H4 (cell line): ENCODE measurements at regions not wholly inside any gene's neighbourhood (a gene's known extent, or its start where the extent isn't known, plus 50 kb on each side); places are given as distances from the start of the nearest gene placed in this dataset.

Source experiments
- DNase-seq: peaks from one replicate; pipeline ENCODE4 v3.0.0-alpha.2; 2015; ENCODE audit warnings: low spot score

DNA sequence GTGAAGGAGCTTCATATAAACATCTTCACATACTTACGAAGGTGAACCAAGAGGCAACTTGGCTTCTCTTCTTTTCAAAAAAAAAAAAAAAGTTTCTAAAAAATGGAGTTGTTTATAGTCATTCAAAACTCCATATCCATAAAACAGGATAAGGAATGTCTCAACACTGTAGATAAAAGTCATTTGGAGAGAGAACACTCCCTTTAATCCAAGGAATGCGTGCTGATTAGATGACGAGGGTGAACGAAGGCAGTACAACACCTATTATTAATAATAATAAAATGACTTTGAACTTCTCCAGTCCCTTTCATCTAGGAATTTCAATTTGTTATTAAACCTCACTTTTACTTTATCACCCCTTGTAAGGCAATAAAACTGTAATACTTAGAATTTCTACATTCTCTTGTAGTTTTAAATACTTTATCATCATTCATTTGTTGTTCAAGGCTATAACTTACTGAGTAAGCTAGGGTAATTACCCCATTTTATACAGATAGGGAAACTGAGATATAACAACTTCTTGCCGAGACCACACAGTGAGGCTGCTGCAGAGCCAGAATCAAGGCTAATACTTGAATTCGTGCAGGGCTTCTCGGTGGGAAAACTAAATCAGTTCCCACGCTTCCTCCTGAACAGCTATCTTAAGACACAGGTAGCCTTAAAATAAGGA is 377.1 kb downstream of the EFNA5 start:
- no peak for DNase-seq

DNA sequence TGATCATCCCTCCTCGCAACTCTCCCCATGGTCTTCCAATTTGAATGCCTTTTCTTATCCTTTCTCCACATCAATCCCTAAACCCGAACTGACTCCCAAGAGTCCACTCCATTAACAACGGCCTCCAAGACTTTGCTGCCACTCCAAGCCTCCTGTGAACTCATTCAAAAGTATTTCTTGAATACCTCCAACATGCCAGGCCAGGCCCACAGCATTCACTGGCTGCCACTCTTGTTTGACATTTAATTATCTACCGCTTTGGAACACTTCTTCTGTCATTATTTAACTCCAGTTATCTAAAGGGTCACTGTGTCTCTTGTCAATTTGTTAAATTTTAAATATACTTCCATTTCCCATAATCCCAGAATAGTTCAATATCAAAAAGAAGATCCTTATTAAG is 378.9 kb downstream of the EFNA5 start:
- DNase-seq, result no peak

DNA sequence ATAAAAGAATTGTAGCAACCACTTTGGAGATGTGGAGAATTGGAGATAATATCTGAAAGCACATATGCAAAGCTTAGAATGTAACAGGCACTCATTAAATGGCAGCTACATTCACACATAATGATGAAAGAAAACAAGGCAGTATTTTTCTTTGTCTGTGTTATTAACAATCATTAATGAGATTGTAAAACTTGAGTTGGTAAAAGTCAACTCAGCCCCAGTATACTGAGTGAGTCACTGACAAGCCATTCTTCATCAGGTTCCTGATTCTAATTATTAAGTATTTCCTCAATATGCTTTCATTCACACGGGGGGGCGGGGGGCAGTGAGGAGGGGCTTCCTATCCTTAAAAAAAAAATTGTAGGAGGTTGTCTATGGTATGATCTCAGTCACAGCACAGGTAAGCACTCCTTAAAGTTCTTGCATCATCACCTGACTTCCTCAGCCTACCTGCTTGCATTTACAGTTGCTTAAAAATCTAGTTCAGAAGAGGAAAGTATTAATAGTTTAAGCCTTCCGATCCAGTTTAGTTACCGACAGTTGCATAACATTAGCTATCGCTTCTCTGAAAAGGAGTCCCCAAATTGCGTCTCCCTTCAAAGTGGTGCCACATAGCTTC is 379.8 kb downstream of the EFNA5 start:
- DNase-seq, result no peak

DNA sequence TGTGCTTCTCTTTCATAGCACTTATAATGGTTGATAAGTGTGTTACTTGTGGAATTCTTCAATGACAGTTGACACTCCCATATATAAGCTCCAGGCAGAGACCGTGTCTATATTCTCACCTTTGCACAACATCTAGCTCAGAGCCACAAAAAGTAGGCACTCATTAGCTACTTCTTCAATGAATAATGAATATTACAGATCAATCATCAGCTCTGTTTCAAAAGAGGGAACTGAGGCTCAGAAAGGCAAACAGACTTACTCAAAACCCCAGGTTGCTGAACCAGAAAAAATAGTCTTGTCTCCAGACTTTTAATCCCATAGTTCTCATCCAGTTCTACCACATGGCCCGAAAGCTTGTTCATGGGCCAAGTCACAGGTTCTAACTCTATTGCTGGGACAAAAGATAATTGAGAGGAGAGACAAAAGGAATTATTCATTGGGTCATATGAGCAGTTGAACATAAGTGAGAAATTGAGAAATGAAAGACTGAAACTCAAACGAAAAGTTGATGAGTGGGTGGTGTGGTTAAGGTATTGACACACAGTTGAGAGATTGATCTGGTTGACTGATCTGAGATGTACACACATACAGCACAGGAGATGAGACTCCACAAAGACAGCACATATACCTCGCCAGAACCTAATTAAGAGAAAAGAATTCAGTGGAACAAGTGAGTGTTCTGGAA is 381.6 kb downstream of the EFNA5 start:
- DNase-seq, result no peak

DNA sequence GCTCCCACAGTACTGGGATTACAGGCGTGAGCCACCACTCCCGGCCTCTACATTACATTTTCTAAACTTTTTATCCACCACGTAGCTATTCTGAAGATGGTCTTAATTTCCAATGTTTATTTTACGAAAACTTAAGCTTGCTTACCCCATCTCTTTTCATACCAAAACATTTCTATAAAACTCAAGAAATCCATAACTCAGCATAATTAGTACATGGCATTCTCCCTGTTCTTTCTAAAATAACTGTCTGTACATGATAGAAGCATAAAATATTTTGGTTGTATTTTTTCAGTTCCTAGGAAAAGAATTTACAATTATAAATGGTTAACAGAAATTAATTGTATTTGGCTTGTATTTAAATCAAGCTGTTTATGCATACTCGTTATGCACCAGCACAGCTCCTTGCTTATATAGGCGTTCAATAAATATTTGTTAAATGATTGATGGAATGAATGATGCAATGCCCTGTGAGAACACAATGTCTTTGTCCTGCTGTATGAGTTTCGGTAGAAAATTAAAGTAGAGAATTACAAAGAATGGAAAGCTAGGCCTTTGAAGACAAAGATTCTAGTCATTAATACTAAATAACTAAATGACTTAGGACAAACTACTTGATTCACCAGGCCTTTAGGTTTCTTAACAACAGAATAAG is 384.2 kb downstream of the EFNA5 start:
- DNase-seq, result no peak

DNA sequence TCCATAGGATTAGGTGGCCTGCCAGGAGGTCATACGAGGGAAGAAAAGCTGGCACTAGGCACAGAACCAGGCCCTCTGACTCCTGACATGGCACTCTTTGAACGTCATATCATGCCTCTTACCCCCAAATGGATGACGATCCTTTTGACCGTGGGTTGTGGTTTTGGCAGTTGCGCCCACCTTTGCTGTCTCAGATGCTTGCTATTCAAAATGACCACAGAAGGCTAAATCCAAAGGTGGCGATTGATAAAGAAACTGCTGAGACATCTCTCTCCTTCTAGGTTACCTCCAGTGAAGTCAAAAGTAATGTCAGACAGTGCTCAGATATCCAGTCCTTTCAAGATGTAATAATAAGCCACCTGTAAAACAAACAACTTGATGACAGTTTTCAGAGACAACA is 385.0 kb downstream of the EFNA5 start:
- peak; percentile 25 for DNase-seq

DNA sequence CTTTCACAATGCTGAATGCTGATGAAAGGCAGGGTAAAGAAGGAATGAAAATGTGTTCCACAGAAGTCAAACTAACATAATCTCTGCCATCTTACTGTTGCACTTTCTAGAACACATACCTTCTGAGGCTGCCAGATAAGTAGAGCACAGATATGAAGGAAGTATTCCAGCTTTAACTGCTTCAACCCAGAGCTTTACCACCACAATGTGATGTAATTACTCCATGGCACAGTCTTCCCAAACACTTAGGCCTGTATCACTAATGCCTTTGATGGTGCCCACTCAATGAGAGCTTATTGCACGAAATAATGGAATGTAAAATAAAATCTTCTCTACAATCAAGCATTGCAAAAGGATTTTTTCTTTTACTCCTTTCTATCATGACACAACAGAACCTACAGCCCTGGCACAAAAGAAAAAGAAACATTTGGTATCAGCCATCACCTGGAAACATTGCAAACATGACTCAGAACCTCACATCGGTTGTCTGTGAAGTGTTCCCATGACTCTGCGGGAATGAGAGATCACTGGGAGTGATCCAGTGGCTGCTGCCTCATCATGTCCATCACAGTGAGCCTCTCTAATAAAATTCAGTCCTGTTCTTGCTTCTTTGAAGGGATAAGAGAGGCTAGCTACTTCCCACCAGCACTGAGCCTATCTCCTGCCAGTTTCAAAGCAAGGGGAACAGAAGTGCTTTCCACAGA is 385.8 kb downstream of the EFNA5 start:
- DNase-seq, result peak; percentile 73

DNA sequence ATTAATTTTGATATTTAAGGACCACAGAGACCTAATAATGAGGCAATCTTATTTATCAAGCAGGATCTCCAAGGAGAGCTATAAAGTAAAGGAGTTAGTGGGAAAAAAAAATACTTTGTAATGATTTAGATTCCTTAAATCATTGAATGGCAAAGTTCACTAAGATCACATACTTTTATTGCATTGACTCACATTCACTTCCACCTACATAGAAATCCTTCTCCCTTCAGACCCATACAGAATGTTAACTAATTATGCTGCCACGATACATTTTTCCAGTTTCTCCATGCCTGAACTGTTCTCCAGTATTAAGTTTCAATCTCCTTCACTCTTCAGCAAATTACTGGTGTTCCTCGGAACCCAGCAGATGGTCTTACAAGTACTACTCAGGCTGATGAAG is 388.7 kb downstream of the EFNA5 start:
- DNase-seq, result no peak

DNA sequence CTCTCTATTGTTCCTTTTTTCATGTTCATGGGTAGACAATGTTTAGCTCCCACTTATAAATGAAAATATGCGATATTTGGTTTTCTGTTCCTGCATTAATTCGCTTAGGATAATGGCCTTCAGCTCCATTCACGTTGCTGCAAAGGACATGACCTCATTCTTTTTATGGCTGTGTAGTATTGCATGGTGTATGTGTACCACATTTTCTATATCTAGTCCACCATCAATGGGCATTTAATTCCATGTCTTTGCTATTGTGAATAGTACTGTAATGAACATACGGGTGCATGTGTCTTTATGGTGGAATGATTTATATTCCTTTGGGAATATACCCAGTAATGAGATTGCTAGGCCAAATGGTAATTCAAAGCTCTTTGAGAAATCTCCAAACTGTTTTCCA is 392.0 kb downstream of the EFNA5 start:
- DNase-seq, result no peak

DNA sequence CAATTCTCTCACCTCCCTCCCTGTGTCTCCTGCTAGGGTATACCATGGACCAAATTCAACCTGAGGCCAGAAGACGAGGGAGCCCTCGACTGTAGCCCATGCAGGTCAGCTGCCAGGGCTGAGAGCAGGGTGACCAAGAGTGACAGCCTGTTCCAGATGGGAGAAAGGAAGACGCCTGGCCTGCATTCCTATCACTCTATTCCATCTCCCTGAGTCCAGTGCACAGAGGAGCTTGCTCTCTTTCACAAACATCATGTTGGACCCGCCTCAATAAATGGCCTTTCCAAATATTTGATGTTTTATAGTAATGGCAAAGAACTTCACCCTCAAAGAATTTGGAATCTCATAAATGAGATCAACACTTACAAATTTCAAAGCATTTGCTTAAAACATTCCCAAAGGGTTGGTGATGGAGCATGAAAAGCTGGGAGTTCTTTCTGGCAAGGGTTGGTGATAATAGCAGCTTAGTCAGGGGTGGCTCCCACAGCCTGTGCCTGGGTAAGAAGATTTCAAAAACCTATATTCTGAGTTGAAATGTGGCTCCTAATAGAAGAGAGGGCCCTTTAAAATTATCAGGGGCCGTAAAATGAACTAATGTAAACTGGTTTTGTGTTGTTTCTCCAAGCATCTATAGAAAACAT is 393.1 kb downstream of the EFNA5 start:
- DNase-seq, result no peak

DNA sequence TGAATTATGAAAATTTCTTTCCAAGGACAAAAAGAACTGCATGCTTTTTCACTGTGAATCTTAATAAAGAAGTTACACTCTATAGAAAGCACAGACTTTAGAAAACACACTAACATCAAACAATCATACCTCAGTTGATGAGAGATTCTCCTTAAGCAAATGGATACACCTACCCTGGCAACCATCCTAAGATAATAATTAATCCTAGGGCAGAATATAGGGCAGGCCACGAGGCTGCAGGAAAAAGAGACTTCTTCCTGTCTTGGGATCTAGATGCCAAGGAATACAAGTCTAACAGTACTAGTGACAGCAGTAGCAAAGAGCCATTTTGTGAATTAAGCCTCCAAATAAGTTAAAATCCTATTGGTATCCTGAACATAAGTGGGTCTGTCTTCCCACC is 395.4 kb downstream of the EFNA5 start:
- no peak for DNase-seq

DNA sequence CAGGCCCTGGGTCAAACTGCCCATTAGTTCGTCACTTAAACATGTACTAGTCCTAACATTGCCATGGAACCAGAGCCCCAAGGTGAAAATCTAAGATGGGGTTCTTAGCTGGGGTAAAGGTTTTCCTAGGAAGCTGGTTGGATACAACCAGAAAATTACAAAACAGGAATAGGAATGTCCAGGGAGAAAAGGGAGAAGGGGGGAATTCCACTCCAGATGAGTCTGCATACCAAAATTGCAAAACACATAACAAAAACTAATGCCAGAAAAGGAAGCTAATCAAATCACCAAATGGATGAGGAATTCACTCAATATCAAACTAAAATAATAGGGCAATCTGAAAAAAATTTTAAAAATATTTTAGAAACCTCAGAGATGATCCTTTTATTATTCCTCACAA is 396.2 kb downstream of the EFNA5 start:
- no peak for DNase-seq

DNA sequence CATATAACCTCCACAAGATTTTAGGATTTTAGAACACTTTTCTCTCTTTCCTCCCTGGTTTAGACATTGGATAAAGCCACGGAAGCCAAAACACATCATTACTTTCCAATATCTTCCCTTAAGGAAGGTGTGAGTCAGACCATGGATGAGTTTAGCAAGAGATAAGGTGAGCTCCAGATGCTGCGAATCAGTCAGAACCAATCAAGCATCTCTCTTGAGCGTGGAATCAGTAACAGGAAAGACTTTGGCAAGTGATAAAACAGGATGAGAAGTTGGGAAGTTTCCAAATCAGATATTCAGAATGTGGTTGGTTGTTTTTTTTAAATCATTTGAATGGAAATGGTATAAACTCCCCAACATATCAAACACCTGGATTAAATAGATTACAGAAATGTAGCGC is 397.8 kb downstream of the EFNA5 start:
- no peak for DNase-seq

DNA sequence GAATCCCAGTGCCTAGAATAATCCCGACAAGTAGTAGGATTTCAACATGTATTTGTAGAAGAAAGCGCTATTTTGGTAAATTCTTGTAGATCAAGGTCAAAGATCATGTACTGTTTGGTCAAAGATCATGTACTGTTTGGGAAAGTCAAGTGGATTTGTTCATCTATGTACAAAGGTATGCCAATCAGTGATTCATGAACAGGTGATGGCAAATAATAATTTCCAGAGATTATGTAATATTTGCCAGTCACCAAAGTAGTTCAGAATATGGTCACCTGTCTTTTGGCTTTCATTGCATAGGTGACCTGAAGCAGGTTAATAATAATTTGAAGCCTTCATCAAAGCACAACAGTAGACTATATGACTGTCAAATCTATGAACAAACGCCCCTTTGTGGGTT is 398.2 kb downstream of the EFNA5 start:
- no peak for DNase-seq

DNA sequence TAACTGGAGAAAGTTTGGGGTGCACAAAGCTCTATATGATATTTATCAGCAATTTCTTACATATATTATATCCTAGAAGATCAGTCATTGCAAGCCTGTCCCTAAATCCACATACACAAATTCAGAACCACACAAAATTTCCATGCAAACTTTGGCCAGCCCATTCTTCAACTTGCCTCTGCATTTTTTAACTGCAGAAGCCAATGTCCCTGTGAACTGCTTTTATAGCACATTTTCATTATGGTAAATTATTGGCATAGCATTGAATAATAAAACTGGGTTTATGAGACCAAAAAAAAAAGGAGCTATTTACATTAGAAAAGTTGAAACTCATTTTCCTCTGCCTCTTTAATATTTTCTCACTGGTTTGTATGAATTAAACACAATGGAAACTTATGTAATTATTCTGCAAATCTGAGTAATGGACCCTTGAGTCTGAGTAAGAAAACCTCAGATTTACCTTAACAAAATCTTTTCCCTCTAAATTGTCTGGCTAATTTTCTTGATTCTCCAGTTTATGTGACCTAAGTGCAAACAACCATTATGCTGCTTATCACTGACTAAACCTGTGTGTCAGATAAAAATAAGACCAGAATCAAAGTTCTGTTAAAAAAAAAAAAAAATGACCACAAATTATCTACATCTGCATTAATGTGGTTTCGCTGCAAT is 398.9 kb downstream of the EFNA5 start:
- DNase-seq, result no peak

DNA sequence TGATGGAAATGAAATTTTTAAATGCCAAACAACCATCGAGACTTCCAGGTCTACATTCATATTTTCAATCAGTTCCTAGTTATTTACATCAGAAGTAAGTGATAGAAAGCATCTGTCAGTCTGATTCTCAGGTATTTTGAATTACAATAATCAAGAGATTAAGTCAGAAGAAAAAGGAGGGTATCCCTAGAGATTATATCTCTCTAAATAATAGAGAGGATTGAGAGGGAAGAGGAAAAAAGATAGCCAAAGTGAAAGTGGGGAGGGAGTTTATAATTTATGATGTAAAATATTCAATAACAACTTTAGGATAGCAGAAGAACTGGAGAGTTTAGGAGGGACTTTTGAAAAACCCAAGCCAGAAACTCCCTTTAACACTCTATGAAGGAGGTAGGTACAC is 400.2 kb downstream of the EFNA5 start:
- DNase-seq, result no peak

DNA sequence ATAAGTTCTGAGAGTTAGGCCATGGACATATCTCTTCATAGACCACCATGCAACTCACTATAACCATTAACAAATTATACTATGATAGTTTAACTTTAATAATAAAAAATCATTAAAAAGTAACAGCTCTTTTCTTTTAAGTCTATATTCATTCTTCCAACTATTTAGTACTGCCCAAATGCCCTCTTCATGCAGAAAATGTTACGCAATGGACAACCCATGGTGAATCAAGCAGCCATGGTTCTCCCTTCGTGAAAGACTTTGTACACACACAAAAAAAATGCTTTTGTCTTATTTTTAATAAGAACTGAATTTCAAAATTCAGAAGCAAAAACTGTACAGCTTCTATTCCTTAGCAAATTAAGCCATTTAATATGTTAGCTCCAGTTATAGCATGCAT is 401.1 kb downstream of the EFNA5 start:
- DNase-seq, result no peak

DNA sequence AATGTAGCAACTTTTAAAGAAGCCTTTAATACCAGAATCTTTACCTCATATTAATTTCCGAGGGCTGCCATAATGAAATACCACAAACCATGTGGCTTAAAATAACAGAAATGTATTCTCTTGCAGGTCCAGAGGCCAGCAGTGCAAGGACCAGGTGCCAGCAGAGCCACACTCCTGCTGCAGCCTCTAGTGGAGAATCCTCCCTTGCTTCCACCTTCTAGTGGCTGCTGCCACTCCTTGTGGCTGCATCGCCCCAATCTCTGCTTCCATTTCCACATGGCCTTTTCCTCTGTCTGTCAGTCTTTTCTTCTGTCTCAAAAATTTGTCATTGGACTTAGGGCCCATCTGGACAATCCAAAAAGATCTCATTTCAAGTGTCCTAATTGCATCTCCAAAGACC is 401.5 kb downstream of the EFNA5 start:
- DNase-seq, result no peak

DNA sequence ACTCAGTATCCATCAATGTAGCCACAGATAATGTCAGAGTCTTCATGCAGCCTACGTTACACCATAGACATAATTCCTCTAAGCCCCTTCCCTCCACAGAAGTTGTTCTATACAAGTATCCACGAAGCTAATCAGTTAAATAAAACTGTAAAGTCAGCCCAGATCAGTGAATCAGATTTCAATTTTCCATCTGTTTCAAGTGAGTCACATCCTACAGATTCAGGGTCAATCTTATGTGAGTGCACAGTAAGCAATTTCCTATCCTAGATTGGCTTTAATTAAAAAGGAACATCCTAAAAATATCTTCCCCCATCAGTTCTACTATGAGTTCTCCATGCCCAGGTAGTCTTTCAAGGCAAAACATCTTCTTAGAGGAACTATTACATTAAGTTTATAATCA is 402.5 kb downstream of the EFNA5 start:
- DNase-seq, result no peak

DNA sequence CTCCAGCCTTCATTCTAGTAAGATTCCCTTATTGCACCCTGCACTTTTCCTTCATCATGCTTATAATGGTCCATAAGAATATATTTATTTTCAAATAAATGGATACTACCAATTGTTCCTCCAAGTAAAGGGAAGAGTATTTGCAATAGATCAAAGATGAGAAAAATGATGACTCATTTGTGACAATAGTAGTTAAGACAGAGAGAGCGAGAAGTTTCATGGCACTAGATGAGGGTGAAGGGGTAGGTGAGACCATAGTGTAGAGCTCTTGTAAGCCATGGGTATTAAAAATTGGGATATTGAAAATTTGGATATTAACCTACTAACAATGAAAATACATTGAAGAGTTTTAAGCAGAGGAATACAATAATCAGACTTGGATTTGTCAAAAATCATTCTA is 404.6 kb downstream of the EFNA5 start:
- no peak for DNase-seq

DNA sequence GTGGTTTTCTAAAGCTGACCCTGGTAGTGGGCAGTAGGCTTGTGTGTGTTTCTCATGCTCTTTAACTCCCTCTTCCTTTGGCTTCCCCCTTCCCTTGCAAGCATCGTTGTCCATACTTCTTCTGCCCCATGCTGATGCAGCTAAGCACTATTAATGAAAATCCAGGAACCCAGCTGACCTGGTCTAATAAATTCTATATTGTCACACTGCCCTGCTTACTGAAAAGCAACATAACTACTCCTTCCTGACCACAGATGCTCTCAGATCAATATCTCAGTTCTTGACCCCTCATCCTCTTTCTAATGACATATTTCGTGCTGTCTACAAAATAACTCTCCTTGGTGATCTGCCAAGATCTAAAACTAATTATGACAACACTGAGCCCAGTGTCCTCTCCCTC is 405.5 kb downstream of the EFNA5 start:
- no peak for DNase-seq
